ENCODE measurements at regions not wholly inside any gene's neighbourhood (a gene's known extent, or its start where the extent isn't known, plus 50 kb on each side); places are given as distances from the start of the nearest gene placed in this dataset.

GRCh38 chr7:144991041-144991440, 155.2 kb upstream of the TPK1 start:
- DNase-seq (ENCODE audit: low read depth in 1 of 2, low spot score in 1 of 2) (no peak), ATAC-seq (no peak), FAIRE-seq (no peak)
- H3K4me2 ChIP-seq, result no peak overlapping the region
- H3K9me3 ChIP-seq, result no peaks in the 10 kb centered on the region
- WGBS (ENCODE audit: missing lambda C conversion rate), result 1% methylated on average over 2 of the region's 2 CpGs
- ChIA-PET CTCF (no interaction called here), POLR2A (no interaction called here)
- H3K27ac ChIP-seq, result no peak overlapping the region
- no peaks in the 10 kb centered on the region for H3K4me1 ChIP-seq
- TF ChIP-seq HOXA7 (CRISPR knock-in tag; IDR thresholded peaks at IDR 0.05) (no peak), FOSB (CRISPR knock-in tag; IDR thresholded peaks at IDR 0.05) (no peak)
- no peak overlapping the region for H3K4me3 ChIP-seq

GRCh38 chr7:144987686-144988085, 151.8 kb upstream of the TPK1 start:
- Histone ChIP-seq H3K27ac (no peak overlapping the region), H3K4me3 (no peak overlapping the region), H3K4me2 (no peak overlapping the region), H3K4me1 (no peaks in the 10 kb centered on the region), H3K9me3 (no peaks in the 10 kb centered on the region)
- TF ChIP-seq SMC3 (IDR thresholded peaks at IDR 0.05) (no peak), HOXA7 (CRISPR knock-in tag; IDR thresholded peaks at IDR 0.05) (no peak), PBX3 (IDR thresholded peaks at IDR 0.05) (no peak), CHD4 (IDR thresholded peaks at IDR 0.05; ENCODE audit: borderline replicate concordance) (no peak), BHLHE40 (IDR thresholded peaks at IDR 0.05; ENCODE audit: low read depth, low read length) (no peak), USF2 (IDR thresholded peaks at IDR 0.05) (no peak), POLR2A (IDR thresholded peaks at IDR 0.05; ENCODE audit: low read length) (no peak), EHF (CRISPR knock-in tag; IDR thresholded peaks at IDR 0.05) (no peak), REST (IDR thresholded peaks at IDR 0.05) (no peak), EP300 (IDR thresholded peaks at IDR 0.05) (no peak), ATOH8 (CRISPR knock-in tag; IDR thresholded peaks at IDR 0.05; ENCODE audit: low read depth) (no peak), RAD21 (conservative IDR thresholded peaks at IDR 0.05 in 1 of 2, IDR thresholded peaks at IDR 0.05 in 1 of 2) (no peak), RNF2 (IDR thresholded peaks at IDR 0.05; ENCODE audit: borderline replicate concordance, low read depth) (no peak), ZC3H11A (IDR thresholded peaks at IDR 0.05) (no peak), NR3C1 (IDR thresholded peaks at IDR 0.05) (no peak), ELK1 (IDR thresholded peaks at IDR 0.05; ENCODE audit: low read depth, low read length) (no peak), MAZ (IDR thresholded peaks at IDR 0.05; ENCODE audit: borderline replicate concordance, low read depth, low read length) (no peak)
- FAIRE-seq (no peak), DNase-seq (ENCODE audit: low read depth in 1 of 2, low spot score in 1 of 2) (no peak), ATAC-seq (no peak)
- WGBS (ENCODE audit: missing lambda C conversion rate), result 0% methylated on average over 1 of the region's 1 CpG
- ChIA-PET CTCF (no interaction called here), POLR2A (no interaction called here)

All from A549 (cell line).